Gastrocnemius medialis (tissue), 4 donors: ENCODE measurements at regions not wholly inside any gene's neighbourhood (a gene's known extent, or its start where the extent isn't known, plus 50 kb on each side); places are given as distances from the start of the nearest gene placed in this dataset.

Experiments used
- ATAC-seq, 2 donors: fragments of 150-250 bp; one replicate each; pipeline ENCODE4 v1.9.1; 2016
- DNase-seq, 2 donors: peaks; one replicate each; pipeline ENCODE4 v3.0.0-alpha.2; 2019
- H3K27ac ChIP-seq, 4 donors: fragments of 200-600 bp; sonication (generic); 1 replicate in 1 of 4; 2 replicates in 3 of 4; pipeline ENCODE4 v1.5.1; 2016 to 2018; ENCODE audit warnings: mild to moderate bottlenecking in 2 of 4, moderate library complexity in 1 of 4
- H3K27me3 ChIP-seq, 3 donors: fragments of 200-600 bp; sonication (generic) in 2 of 3; 1 replicate in 1 of 3; 2 replicates in 2 of 3; pipeline versions ENCODE4 v1.5.1 to v1.6.0; 2016 to 2019; ENCODE audit warnings: mild to moderate bottlenecking in 1 of 3, moderate library complexity in 1 of 3
- H3K36me3 ChIP-seq, 2 donors: fragments of 200-600 bp; sonication (generic) in 1 of 2; one replicate each; pipeline ENCODE4 v1.5.1; 2017 to 2018
- H3K4me1 ChIP-seq, 2 donors: fragments of 200-600 bp; sonication (generic) in 1 of 2; one replicate each; pipeline ENCODE4 v1.5.1; 2016 to 2017; ENCODE audit warnings: mild to moderate bottlenecking in 2 of 2
- H3K4me3 ChIP-seq, 4 donors: fragments of 200-600 bp; sonication (generic) in 3 of 4; 1 replicate in 1 of 4; 2 replicates in 3 of 4; pipeline ENCODE4 v1.5.1; 2016 to 2019; ENCODE audit warnings: mild to moderate bottlenecking in 2 of 4
- H3K9me3 ChIP-seq, 3 donors: fragments of 200-600 bp; sonication (generic) in 2 of 3; 1 replicate in 1 of 3; 2 replicates in 2 of 3; pipeline ENCODE4 v1.5.1; 2016 to 2019
- CTCF ChIP-seq, 5 experiments: fragments of 450-650 bp in 3 of 5; fragments of 200-600 bp in 2 of 5; sonication (generic) in 2 of 5; IDR thresholded peaks in 4 of 5; conservative IDR thresholded peaks in 1 of 5; 1 replicate in 4 of 5; 2 replicates in 1 of 5; pipeline ENCODE4 v1.5.1; 2016 to 2019; ENCODE audit warnings: antibody characterized with exemption in 5 of 5, mild to moderate bottlenecking in 3 of 5, moderate library complexity in 3 of 5
- POLR2A ChIP-seq, 2 donors: fragments of 450-650 bp; IDR thresholded peaks; one replicate each; pipeline ENCODE4 v1.6.1; 2017; ENCODE audit warnings: antibody characterized with exemption in 2 of 2, mild to moderate bottlenecking in 2 of 2, moderate library complexity in 2 of 2
- in situ Hi-C, 4 donors: fragments of 200-750 bp; cut with MboI; loops; one replicate each; pipeline versions ENCODE4 v1.15.0 to v1.8.0; 2017; ENCODE audit warnings: low sequenced_read_pairs in 4 of 4
- intact Hi-C: fragments of 100-400 bp; cut with DNase I; formaldehyde crosslinking; loops from one replicate; pipeline ENCODE4 v1.15.1; 2023; ENCODE audit warnings: low total_unique reads

DNA sequence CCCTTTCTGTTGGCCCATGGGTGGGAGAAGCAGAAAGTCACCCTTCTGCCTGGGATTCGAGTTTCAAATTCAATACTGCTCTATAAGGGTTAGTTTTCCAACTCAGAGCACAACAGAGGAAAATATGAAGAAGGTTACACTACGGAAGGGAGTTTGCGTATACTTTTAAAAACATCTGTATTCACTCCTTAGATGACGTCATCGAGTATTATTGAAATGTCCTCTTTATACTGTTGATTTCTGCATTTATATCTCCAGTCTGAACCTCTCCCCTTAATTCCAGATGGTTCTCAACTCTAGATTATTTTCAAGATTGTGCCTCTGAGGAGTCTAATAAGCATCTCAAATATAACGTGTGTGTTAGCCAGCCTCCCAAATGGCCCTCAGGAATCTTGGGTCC lies 249.1 kb downstream of the MAP2K4 start:
- no peak for ATAC-seq
- DNase-seq, result no peak
- no peak overlapping the region for H3K4me3 ChIP-seq
- no peaks in the 10 kb centered on the region for H3K36me3 ChIP-seq
- no peaks in the 10 kb centered on the region for H3K9me3 ChIP-seq
- in situ Hi-C loops, result no loop called here
- H3K4me1 ChIP-seq, result no peaks in the 10 kb centered on the region
- no peaks in the 10 kb centered on the region for H3K27me3 ChIP-seq
- H3K27ac ChIP-seq, result no peak overlapping the region
- no peak for TF ChIP-seq POLR2A (IDR thresholded peaks at IDR 0.05)
- TF ChIP-seq CTCF (IDR thresholded peaks at IDR 0.05 in 4 of 5, conservative IDR thresholded peaks at IDR 0.05 in 1 of 5), result no peak
- intact Hi-C loops, result no loop called here

- no peaks in the 10 kb centered on the region for H3K36me3 ChIP-seq
- no peak for TF ChIP-seq POLR2A (IDR thresholded peaks at IDR 0.05)
- TF ChIP-seq CTCF (IDR thresholded peaks at IDR 0.05 in 4 of 5, conservative IDR thresholded peaks at IDR 0.05 in 1 of 5), result no peak
- no peaks in the 10 kb centered on the region for H3K27me3 ChIP-seq
- in situ Hi-C loops (no loop called here), intact Hi-C loops (no loop called here)
- H3K4me3 ChIP-seq, result no peak overlapping the region
- no peak for ATAC-seq
- no peak for DNase-seq
- H3K27ac ChIP-seq, result no peak overlapping the region
- no peaks in the 10 kb centered on the region for H3K4me1 ChIP-seq
- no peaks in the 10 kb centered on the region for H3K9me3 ChIP-seq
Observed at GRCh38 chr17:12277827-12278226, 257.1 kb downstream of the MAP2K4 start.

DNA sequence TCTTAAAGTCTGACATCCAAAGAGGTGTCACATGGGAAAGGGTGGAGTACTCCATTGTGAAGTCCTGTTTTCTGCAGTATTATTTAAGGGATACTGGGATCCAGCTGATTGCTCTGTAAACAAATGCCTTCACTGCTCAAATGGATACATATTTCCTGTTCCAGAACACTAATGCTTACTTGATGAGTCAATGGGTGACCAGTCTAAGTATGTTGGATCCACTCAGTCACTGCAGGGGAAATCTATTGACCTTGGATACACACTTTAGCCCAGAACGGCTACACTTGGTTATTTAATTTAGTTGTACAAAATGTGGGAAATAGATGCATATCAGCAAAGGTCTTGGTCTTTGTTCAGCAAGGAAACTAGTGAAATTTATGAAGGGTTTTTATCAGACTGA lies 261.4 kb downstream of the MAP2K4 start:
- Histone ChIP-seq H3K36me3 (no peaks in the 10 kb centered on the region), H3K27ac (no peak overlapping the region), H3K27me3 (no peaks in the 10 kb centered on the region), H3K9me3 (no peaks in the 10 kb centered on the region), H3K4me1 (no peaks in the 10 kb centered on the region), H3K4me3 (no peak overlapping the region)
- intact Hi-C loops (no loop called here), in situ Hi-C loops (no loop called here)
- ATAC-seq (no peak), DNase-seq (no peak)
- TF ChIP-seq POLR2A (IDR thresholded peaks at IDR 0.05) (no peak), CTCF (IDR thresholded peaks at IDR 0.05 in 4 of 5, conservative IDR thresholded peaks at IDR 0.05 in 1 of 5) (no peak)

DNA sequence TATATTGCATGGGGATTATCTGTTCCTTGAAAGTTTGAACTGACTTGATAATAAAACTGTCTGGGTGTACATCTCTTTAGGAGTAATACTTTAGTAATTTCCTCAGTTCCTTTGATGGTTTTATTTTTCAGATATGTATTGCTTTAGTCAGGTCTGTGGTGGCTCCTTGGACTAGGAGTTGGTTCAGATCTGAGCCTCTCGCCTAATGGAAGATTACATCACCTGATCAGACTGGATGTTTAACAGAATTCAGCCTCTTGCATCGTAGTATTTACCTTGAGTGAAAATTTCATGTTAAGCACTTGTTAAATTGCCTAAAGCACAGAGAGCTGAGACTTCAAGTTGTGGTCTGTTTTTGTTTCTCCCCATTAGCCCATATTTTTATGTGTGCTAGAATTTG lies 267.3 kb downstream of the MAP2K4 start:
- TF ChIP-seq CTCF (IDR thresholded peaks at IDR 0.05 in 4 of 5, conservative IDR thresholded peaks at IDR 0.05 in 1 of 5), result no peak
- no peak for TF ChIP-seq POLR2A (IDR thresholded peaks at IDR 0.05)
- in situ Hi-C loops, result no loop called here
- intact Hi-C loops, result no loop called here
- Histone ChIP-seq H3K27me3 (no peaks in the 10 kb centered on the region), H3K36me3 (no peaks in the 10 kb centered on the region), H3K4me3 (no peak overlapping the region), H3K4me1 (no peaks in the 10 kb centered on the region), H3K9me3 (no peaks in the 10 kb centered on the region), H3K27ac (no peak overlapping the region)
- no peak for ATAC-seq
- no peak for DNase-seq

GRCh38 chr17:12290207-12290606 lies 269.5 kb downstream of the MAP2K4 start:
- no peaks in the 10 kb centered on the region for H3K4me1 ChIP-seq
- H3K36me3 ChIP-seq, result no peaks in the 10 kb centered on the region
- H3K27ac ChIP-seq, result no peak overlapping the region
- no peaks in the 10 kb centered on the region for H3K9me3 ChIP-seq
- H3K27me3 ChIP-seq, result no peaks in the 10 kb centered on the region
- no peak overlapping the region for H3K4me3 ChIP-seq
- TF ChIP-seq POLR2A (IDR thresholded peaks at IDR 0.05) (no peak), CTCF (IDR thresholded peaks at IDR 0.05 in 4 of 5, conservative IDR thresholded peaks at IDR 0.05 in 1 of 5) (no peak)
- in situ Hi-C loops (no loop called here), intact Hi-C loops (no loop called here)
- ATAC-seq (no peak), DNase-seq (no peak)
